ENCODE measurements at regions not wholly inside any gene's neighbourhood (a gene's known extent, or its start where the extent isn't known, plus 50 kb on each side); places are given as distances from the start of the nearest gene placed in this dataset.
A peak's percentile ranks its signal among the peaks of the same experiment; 100 is the strongest.

GRCh38 chr2:176560296-176560695 lies 291.1 kb downstream of the MTX2 start:
- ATAC-seq = no peak
- TF ChIP-seq GLIS3 (CRISPR knock-in tag; IDR thresholded peaks at IDR 0.05) (no peak), CSRNP3 (CRISPR knock-in tag; IDR thresholded peaks at IDR 0.05) (no peak), SNAI2 (CRISPR knock-in tag; IDR thresholded peaks at IDR 0.05) (no peak), POU6F1 (CRISPR knock-in tag; IDR thresholded peaks at IDR 0.05; ENCODE audit: borderline replicate concordance, low read depth) (no peak), ESRRG (CRISPR knock-in tag; IDR thresholded peaks at IDR 0.05) (no peak)

- TF ChIP-seq GLIS3 (CRISPR knock-in tag; IDR thresholded peaks at IDR 0.05) (no peak), TCF4 (CRISPR knock-in tag; IDR thresholded peaks at IDR 0.05; ENCODE audit: borderline replicate concordance) (no peak), ZNF8 (CRISPR knock-in tag; IDR thresholded peaks at IDR 0.05) (no peak), SNAI2 (CRISPR knock-in tag; IDR thresholded peaks at IDR 0.05) (no peak), TOX (CRISPR knock-in tag; IDR thresholded peaks at IDR 0.05; ENCODE audit: borderline replicate concordance) (no peak), ESRRG (CRISPR knock-in tag; IDR thresholded peaks at IDR 0.05) (no peak), BACH2 (CRISPR knock-in tag; IDR thresholded peaks at IDR 0.05; ENCODE audit: borderline replicate concordance) (no peak), OSR1 (CRISPR knock-in tag; IDR thresholded peaks at IDR 0.05) (no peak), ZC3H10 (CRISPR knock-in tag; IDR thresholded peaks at IDR 0.05) (no peak), CSRNP3 (CRISPR knock-in tag; IDR thresholded peaks at IDR 0.05) (no peak), ZNF70 (CRISPR knock-in tag; IDR thresholded peaks at IDR 0.05) (no peak), PPARA (CRISPR knock-in tag; IDR thresholded peaks at IDR 0.05; ENCODE audit: borderline replicate concordance) (no peak), CREB5 (CRISPR knock-in tag; IDR thresholded peaks at IDR 0.05; ENCODE audit: low read depth) (no peak), ISL1 (CRISPR knock-in tag; IDR thresholded peaks at IDR 0.05) (no peak), TSHZ2 (CRISPR knock-in tag; IDR thresholded peaks at IDR 0.05) (no peak), RARB (CRISPR knock-in tag; IDR thresholded peaks at IDR 0.05) (no peak), ZNF565 (CRISPR knock-in tag; conservative IDR thresholded peaks at IDR 0.05; ENCODE audit: low read depth) (no peak), PATZ1 (CRISPR knock-in tag; IDR thresholded peaks at IDR 0.05; ENCODE audit: borderline replicate concordance) (no peak), ZFP3 (CRISPR knock-in tag; IDR thresholded peaks at IDR 0.05) (no peak)
- ATAC-seq = peak; percentile 14; the same call in 2 of the 3 replicates
Measured at GRCh38 chr2:176561706-176562105, 292.5 kb downstream of the MTX2 start.
